ENCODE measurements at regions not wholly inside any gene's neighbourhood (a gene's known extent, or its start where the extent isn't known, plus 50 kb on each side); places are given as distances from the start of the nearest gene placed in this dataset.

DNA sequence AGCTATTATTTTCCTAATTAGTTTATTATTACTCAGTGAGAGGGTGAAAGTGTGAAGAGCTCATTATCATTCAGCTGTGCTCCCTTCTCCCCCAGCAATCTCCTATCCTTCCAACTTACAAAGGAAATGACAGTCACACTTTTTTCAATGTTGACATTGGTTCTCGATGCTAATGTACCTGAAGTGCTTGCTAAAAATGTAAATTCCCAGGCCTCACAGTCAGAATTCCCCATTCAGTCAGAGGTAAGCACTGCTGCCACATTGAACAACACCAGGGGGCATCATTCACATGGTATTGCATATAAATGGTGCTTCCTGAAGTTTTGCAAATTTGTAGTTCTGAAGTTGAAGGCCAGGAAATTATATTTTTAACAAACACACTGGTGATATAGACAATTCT, 132.7 kb upstream of the FOXD3 start:
- TF ChIP-seq EP300 (IDR thresholded peaks at IDR 0.05), result no peak
- TF ChIP-seq, protein P1, sequence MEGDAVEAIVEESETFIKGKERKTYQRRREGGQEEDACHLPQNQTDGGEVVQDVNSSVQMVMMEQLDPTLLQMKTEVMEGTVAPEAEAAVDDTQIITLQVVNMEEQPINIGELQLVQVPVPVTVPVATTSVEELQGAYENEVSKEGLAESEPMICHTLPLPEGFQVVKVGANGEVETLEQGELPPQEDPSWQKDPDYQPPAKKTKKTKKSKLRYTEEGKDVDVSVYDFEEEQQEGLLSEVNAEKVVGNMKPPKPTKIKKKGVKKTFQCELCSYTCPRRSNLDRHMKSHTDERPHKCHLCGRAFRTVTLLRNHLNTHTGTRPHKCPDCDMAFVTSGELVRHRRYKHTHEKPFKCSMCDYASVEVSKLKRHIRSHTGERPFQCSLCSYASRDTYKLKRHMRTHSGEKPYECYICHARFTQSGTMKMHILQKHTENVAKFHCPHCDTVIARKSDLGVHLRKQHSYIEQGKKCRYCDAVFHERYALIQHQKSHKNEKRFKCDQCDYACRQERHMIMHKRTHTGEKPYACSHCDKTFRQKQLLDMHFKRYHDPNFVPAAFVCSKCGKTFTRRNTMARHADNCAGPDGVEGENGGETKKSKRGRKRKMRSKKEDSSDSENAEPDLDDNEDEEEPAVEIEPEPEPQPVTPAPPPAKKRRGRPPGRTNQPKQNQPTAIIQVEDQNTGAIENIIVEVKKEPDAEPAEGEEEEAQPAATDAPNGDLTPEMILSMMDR (IDR thresholded peaks at IDR 0.05), result no peak
- TF ChIP-seq POLR2AphosphoS5 (IDR thresholded peaks at IDR 0.05), result no peak
- TF ChIP-seq POLR2A (IDR thresholded peaks at IDR 0.05), result no peak

Data from suprapubic skin (tissue), 4 donors.